WI38 (cell line): ENCODE measurements at regions not wholly inside any gene's neighbourhood (a gene's known extent, or its start where the extent isn't known, plus 50 kb on each side); places are given as distances from the start of the nearest gene placed in this dataset.

ENCODE experiments used
- H3K4me3 ChIP-seq: 2 replicates; pipeline ENCODE4 v1.5.1; 2011; ENCODE audit warnings: low read depth, mild to moderate bottlenecking, control low read depth, low read length
- TF ChIP-seq, protein P1 (sequence below): IDR thresholded peaks from 2 replicates; pipeline ENCODE4 v1.5.1; 2012; ENCODE audit warnings: low read depth, mild to moderate bottlenecking, control low read depth, low read length

DNA sequence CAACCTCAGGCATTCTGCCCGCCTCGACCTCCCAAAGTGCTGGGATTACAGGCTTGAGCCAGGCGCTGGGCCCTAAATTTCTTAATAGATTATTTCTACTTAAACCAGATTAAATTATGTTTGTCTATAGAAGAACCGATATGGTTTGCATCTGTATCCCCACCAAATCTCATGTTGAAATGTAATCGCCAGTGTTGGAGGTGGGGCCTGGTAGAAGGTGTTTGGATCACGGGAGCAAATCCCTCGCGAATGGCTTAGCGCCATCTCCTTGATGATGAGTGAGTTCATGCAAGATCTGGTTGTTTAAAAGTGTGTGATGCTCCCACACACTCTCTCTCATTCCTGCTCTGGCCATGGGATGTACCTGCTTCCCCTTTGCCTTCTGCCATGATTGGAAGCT, 109.3 kb upstream of the NANOS1 start:
- no peak overlapping the region for H3K4me3 ChIP-seq
- TF ChIP-seq, protein P1, sequence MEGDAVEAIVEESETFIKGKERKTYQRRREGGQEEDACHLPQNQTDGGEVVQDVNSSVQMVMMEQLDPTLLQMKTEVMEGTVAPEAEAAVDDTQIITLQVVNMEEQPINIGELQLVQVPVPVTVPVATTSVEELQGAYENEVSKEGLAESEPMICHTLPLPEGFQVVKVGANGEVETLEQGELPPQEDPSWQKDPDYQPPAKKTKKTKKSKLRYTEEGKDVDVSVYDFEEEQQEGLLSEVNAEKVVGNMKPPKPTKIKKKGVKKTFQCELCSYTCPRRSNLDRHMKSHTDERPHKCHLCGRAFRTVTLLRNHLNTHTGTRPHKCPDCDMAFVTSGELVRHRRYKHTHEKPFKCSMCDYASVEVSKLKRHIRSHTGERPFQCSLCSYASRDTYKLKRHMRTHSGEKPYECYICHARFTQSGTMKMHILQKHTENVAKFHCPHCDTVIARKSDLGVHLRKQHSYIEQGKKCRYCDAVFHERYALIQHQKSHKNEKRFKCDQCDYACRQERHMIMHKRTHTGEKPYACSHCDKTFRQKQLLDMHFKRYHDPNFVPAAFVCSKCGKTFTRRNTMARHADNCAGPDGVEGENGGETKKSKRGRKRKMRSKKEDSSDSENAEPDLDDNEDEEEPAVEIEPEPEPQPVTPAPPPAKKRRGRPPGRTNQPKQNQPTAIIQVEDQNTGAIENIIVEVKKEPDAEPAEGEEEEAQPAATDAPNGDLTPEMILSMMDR, result no peak

DNA sequence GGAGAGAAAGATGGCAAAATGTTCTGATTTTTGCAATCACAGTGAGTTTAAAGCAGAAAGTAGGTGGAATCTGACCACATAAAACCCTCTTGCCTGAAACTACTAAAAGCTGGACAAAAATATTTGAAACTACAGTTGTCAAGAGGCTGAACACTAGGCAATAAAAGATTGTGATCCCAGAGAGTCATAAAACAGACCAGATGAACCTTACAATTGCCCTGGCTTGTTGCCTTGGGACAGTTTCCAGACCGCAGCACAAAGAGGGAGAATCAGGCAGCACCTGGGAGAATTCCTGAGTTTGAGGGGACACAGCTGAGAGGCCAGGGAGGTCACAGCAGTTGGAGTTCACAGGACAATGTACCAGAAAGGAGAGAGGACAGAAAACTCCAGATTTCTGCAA, 107.3 kb upstream of the NANOS1 start:
- TF ChIP-seq, protein P1, result no peak
- no peak overlapping the region for H3K4me3 ChIP-seq

DNA sequence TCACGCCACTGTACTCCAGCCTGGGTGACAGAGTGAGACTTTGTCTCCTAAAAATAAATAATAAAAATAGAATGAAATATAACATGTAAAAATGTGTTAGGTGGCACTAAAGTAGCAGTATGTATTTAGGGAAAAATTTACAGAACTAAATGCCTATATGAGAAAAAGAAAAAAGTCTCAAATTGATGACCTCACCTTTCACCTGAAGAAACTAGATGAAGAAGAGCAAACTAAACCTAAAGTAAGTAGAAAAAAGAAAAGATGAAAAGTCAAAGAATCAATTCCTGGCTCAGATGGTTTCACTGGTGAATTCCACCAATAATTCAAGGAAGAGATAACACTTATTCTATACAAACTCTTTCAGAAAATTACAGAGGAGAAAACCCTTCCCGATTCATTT, 106.5 kb upstream of the NANOS1 start:
- TF ChIP-seq, protein P1, result no peak

DNA sequence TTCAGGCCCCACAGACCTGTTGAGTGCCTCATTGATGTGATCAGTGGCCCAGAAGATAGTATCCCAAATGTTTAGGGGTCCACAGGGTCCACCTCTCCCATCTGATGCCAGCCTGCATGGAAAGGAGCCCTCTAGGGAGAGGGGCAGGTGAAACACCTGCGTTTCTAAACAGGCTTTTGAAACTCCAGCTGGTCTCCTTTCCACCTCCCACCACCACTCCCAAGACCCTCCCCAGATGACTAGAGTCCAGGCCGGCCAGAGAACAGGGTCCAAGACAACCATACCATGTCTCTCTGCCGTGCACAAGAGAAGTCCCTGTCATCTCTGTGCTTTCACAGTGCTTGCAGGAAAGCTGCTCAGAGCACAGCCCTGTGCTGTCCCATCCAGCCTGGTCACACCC, 105.0 kb upstream of the NANOS1 start:
- TF ChIP-seq, protein P1, result no peak
- H3K4me3 ChIP-seq, result no peak overlapping the region

More for the DNA sequence above, 106.5 kb upstream of the NANOS1 start:
- no peak overlapping the region for H3K4me3 ChIP-seq

DNA sequence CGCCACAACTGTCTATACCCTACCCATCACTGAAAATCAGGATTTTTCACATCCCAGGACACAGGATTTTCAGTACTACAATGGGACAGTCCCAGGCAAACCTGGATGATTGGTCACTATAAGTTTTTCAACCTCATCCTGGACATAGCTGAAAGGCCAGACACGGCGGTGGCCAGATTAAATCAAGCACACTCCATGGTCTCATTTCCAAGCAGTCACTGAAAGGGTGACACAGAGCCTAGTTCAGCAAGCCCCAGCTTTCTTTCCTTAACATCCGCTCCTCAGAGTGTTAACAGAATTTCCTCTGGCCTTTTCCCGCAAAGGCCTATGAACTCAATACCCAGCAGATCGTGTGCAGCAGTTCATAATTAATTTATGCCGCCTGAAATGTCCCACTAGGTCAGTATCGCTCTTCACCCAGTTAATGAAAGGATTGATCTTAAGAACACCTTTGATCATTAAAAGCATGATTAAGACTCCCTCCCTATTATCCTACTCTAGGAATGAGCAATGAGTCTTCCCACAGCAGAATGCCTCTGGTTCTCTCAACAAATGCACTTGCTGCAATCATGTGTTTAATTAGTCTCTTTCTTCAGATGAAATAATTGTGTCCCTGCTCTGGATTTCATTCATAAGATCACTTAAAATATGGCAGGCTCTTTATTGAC, 104.0 kb upstream of the NANOS1 start:
- no peak overlapping the region for H3K4me3 ChIP-seq
- TF ChIP-seq, protein P1, result no peak

DNA sequence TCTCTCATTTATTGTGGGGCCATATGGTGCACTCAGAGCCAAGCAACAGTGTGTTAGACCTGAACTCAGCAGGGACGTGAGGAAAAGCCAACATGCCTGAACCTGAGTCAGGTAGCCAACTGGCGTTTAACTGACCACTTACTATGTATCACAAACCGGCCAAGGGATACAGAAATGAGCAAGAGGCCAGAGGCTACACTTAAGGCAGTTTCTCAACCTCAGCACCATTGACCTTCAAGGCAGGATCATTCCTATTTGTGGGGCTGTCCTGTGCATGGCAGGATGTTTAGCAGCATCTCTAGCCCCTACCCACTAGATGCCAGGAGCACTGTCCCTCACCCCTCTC, 103.5 kb upstream of the NANOS1 start:
- TF ChIP-seq, protein P1, result no peak
- H3K4me3 ChIP-seq, result no peak overlapping the region

DNA sequence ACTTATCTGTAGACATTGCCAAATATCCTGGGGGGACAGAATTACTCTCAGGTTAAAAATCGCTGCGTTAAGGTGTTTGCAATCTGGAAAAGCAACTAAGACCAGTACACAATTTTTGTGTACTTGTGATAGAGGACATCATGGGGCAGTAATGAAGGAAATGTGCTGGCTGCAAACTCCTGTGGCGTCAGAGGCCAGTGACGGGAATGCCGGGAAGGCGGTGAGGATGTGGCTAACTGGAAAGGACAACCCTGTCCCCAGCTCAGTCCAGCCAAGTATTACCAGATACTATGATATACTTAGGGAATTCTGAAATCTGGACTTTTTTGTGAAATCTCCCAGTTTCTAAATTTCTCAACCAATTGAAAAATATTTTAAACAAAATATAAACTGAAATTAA, 103.1 kb upstream of the NANOS1 start:
- no peak overlapping the region for H3K4me3 ChIP-seq
- TF ChIP-seq, protein P1, result no peak
